Liver (tissue), 7 donors: ENCODE measurements at regions not wholly inside any gene's neighbourhood (a gene's known extent, or its start where the extent isn't known, plus 50 kb on each side); places are given as distances from the start of the nearest gene placed in this dataset.

ENCODE experiments used
- DNase-seq: peaks from one replicate; pipeline ENCODE4 v3.0.0-alpha.2; 2017; ENCODE audit warnings: low spot score
- H3K27ac ChIP-seq, 2 donors: one replicate each; pipeline ENCODE4 v1.7.0; 2013; ENCODE audit warnings: inconsistent platforms in 2 of 2, low read length in 2 of 2, control low read depth in 1 of 2, low read depth in 1 of 2, mild to moderate bottlenecking in 1 of 2
- H3K27me3 ChIP-seq, 4 donors: one replicate each; pipeline versions ENCODE4 v1.6.1 to v1.7.0; 2013; ENCODE audit warnings: low read length in 3 of 4, inconsistent platforms in 1 of 4, mild to moderate bottlenecking in 1 of 4, moderate library complexity in 1 of 4; ENCODE audit not compliant: control insufficient read depth in 4 of 4, insufficient read depth in 4 of 4
- H3K36me3 ChIP-seq, 4 donors: one replicate each; pipeline versions ENCODE4 v1.6.1 to v1.7.0; 2013; ENCODE audit warnings: low read length in 3 of 4, mild to moderate bottlenecking in 3 of 4, low read depth in 1 of 4, moderate library complexity in 1 of 4; ENCODE audit not compliant: control insufficient read depth in 4 of 4, insufficient read depth in 3 of 4
- H3K4me1 ChIP-seq, 4 donors: one replicate each; pipeline versions ENCODE4 v1.6.1 to v1.7.0; 2013; ENCODE audit warnings: low read length in 3 of 4, mild to moderate bottlenecking in 3 of 4, moderate library complexity in 1 of 4; ENCODE audit not compliant: control insufficient read depth in 4 of 4, insufficient read depth in 4 of 4
- H3K4me3 ChIP-seq, 3 donors: one replicate each; pipeline versions ENCODE4 v1.6.1 to v1.7.0; 2013; ENCODE audit warnings: low read length in 3 of 3, control low read depth in 1 of 3, low read depth in 1 of 3, mild to moderate bottlenecking in 1 of 3
- H3K9ac ChIP-seq, 2 donors: one replicate each; pipeline ENCODE4 v1.7.0; 2013; ENCODE audit warnings: low read length in 2 of 2, mild to moderate bottlenecking in 2 of 2, moderate library complexity in 2 of 2, control low read depth in 1 of 2, low read depth in 1 of 2
- H3K9me3 ChIP-seq, 4 donors: one replicate each; pipeline versions ENCODE4 v1.6.1 to v1.7.0; 2013; ENCODE audit warnings: low read length in 3 of 4; ENCODE audit not compliant: control insufficient read depth in 4 of 4
- EGR1 ChIP-seq, 2 donors: IDR thresholded peaks; 2 replicates each; pipeline ENCODE4 v1.6.1; 2016 to 2018; ENCODE audit warnings: antibody characterized with exemption in 2 of 2, low read depth in 2 of 2
- FOXA1 ChIP-seq: IDR thresholded peaks from 2 replicates; pipeline ENCODE4 v1.6.1; 2016; ENCODE audit warnings: antibody characterized with exemption
- FOXA2 ChIP-seq: IDR thresholded peaks from 2 replicates; pipeline ENCODE4 v1.6.1; 2016; ENCODE audit warnings: antibody characterized with exemption
- GABPA ChIP-seq, 2 donors: IDR thresholded peaks in 1 of 2; conservative IDR thresholded peaks in 1 of 2; 2 replicates each; pipeline ENCODE4 v1.6.1; 2016; ENCODE audit warnings: antibody characterized with exemption in 2 of 2, mild to moderate bottlenecking in 1 of 2, moderate library complexity in 1 of 2
- HNF4A ChIP-seq, 2 donors: conservative IDR thresholded peaks; 2 replicates each; pipeline ENCODE4 v1.6.1; 2016; ENCODE audit warnings: antibody characterized with exemption in 2 of 2, mild to moderate bottlenecking in 2 of 2
- HNF4G ChIP-seq: IDR thresholded peaks from 2 replicates; pipeline ENCODE4 v1.6.1; 2016; ENCODE audit warnings: antibody characterized with exemption
- JUND ChIP-seq, 2 donors: IDR thresholded peaks; 2 replicates each; pipeline ENCODE4 v1.6.1; 2016; ENCODE audit warnings: antibody characterized with exemption in 2 of 2
- NR2F2 ChIP-seq: IDR thresholded peaks from 2 replicates; pipeline ENCODE4 v1.6.1; 2016; ENCODE audit warnings: antibody characterized with exemption
- RAD21 ChIP-seq, 2 donors: IDR thresholded peaks; 2 replicates each; pipeline ENCODE4 v1.6.1; 2016; ENCODE audit warnings: antibody characterized with exemption in 2 of 2, mild to moderate bottlenecking in 2 of 2
- SP1 ChIP-seq: IDR thresholded peaks from 2 replicates; pipeline ENCODE4 v1.6.1; 2018; ENCODE audit warnings: antibody characterized with exemption, mild to moderate bottlenecking
- YY1 ChIP-seq: IDR thresholded peaks from 2 replicates; pipeline ENCODE4 v1.6.1; 2016; ENCODE audit warnings: antibody characterized with exemption, mild to moderate bottlenecking
- WGBS: extraction: QIAGEN DNeasy Blood & Tissue Kit; methylation state at CpG from one replicate; pipeline ENCODE4 v1.1.7; 2013; 5-methylcytosine and 5-hydroxymethylcytosine counted together
- TF ChIP-seq, protein P1 (sequence below): IDR thresholded peaks from 2 replicates; pipeline ENCODE4 v1.6.1; 2016; ENCODE audit warnings: antibody characterized with exemption
- TF ChIP-seq, protein P2 (sequence below): IDR thresholded peaks from 2 replicates; pipeline ENCODE4 v1.6.1; 2016; ENCODE audit warnings: antibody characterized with exemption, mild to moderate bottlenecking
- TF ChIP-seq, protein P3 (sequence below): IDR thresholded peaks from 2 replicates; pipeline ENCODE4 v1.6.1; 2016; ENCODE audit warnings: antibody characterized with exemption
- donor health status: healthy.
- donor health status: healthy.
- donor health status: healthy.
- donor health status: healthy.

DNA sequence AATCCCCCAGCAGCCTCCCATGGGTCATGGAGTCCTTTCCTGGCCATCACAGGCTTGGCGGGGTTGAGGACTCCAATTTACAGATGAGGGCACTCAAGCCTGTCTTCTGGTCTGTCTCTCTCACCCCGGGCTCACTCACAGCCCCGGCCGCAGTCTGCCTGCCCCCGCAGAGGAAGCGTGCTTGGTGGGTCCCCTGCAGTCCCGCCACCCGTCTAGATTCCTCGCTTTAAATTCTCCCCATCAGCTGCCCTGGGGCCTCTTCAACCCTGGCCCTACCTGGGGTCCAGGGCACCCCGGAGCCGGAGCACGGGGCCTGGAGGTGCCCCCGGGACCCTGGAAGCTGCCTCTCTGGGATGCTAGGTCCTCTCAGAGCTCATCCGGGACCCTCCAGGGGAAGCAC is 92.9 kb downstream of the ENGASE start:
- H3K9ac ChIP-seq = no peak overlapping the region
- H3K27ac ChIP-seq = no peak overlapping the region
- TF ChIP-seq JUND (IDR thresholded peaks at IDR 0.05) (no peak), GABPA (IDR thresholded peaks at IDR 0.05 in 1 of 2, conservative IDR thresholded peaks at IDR 0.05 in 1 of 2) (no peak), HNF4A (conservative IDR thresholded peaks at IDR 0.05) (no peak), EGR1 (IDR thresholded peaks at IDR 0.05; ENCODE audit: low read depth in 2 of 2) (no peak), HNF4G (no peak)
- no peaks in the 10 kb centered on the region for H3K4me1 ChIP-seq
- H3K9me3 ChIP-seq = no peaks in the 10 kb centered on the region
- WGBS = 85% methylated on average over 14 of the region's 14 CpGs
- H3K36me3 ChIP-seq = no peaks in the 10 kb centered on the region
- peaks cover 0 to 3% (median under 1%) of the 10 kb centered on the region in 4 donors for H3K27me3 ChIP-seq
- no peak for DNase-seq
- no peak overlapping the region for H3K4me3 ChIP-seq

DNA sequence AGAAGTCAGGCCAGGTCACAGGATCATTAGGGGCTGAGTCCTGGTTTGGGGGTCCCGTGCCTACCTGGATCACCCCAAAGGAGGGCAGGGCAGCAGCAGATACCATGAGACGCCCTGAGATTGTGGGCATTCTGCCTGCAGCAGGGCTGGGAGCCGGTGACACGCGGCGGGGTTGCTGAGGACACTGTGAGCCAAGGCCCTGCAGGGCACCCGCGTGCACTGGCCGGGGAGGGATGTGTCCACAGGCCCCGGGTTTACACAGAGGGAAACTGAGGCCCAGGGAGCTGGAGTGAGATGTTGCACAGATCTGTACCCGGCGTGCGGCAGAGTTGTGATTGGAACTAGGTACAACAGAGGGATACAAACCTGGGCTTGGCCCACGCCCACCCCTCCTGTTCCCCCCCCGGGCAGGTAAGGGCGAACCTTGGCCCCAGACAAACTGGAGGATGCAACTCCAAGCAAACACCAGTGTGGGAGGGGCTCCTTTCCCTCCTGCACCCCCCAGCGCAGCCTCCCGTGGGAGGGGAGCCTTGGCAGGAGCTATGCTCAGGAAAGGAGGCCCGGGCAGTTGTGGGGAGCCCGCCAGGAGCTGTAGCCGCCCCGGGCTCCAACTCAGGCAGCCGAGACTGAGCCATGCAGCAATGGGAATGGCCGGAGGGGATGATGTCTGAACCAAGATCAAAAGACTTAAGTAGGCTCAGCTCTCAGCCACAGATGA is 91.3 kb downstream of the ENGASE start:
- Histone ChIP-seq H3K9ac (no peak overlapping the region), H3K4me1 (no peaks in the 10 kb centered on the region), H3K36me3 (no peaks in the 10 kb centered on the region), H3K4me3 (no peak overlapping the region), H3K27ac (no peak overlapping the region), H3K27me3 (peaks cover 0 to 3% (median under 1%) of the 10 kb centered on the region in 4 donors), H3K9me3 (no peaks in the 10 kb centered on the region)
- WGBS = 51% methylated on average over 24 of the region's 24 CpGs
- no peak for TF ChIP-seq YY1
- TF ChIP-seq, protein P1, sequence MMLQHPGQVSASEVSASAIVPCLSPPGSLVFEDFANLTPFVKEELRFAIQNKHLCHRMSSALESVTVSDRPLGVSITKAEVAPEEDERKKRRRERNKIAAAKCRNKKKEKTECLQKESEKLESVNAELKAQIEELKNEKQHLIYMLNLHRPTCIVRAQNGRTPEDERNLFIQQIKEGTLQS = no peak
- TF ChIP-seq HNF4G = no peak
- TF ChIP-seq RAD21 (IDR thresholded peaks at IDR 0.05) = no peak
- TF ChIP-seq, protein P2, sequence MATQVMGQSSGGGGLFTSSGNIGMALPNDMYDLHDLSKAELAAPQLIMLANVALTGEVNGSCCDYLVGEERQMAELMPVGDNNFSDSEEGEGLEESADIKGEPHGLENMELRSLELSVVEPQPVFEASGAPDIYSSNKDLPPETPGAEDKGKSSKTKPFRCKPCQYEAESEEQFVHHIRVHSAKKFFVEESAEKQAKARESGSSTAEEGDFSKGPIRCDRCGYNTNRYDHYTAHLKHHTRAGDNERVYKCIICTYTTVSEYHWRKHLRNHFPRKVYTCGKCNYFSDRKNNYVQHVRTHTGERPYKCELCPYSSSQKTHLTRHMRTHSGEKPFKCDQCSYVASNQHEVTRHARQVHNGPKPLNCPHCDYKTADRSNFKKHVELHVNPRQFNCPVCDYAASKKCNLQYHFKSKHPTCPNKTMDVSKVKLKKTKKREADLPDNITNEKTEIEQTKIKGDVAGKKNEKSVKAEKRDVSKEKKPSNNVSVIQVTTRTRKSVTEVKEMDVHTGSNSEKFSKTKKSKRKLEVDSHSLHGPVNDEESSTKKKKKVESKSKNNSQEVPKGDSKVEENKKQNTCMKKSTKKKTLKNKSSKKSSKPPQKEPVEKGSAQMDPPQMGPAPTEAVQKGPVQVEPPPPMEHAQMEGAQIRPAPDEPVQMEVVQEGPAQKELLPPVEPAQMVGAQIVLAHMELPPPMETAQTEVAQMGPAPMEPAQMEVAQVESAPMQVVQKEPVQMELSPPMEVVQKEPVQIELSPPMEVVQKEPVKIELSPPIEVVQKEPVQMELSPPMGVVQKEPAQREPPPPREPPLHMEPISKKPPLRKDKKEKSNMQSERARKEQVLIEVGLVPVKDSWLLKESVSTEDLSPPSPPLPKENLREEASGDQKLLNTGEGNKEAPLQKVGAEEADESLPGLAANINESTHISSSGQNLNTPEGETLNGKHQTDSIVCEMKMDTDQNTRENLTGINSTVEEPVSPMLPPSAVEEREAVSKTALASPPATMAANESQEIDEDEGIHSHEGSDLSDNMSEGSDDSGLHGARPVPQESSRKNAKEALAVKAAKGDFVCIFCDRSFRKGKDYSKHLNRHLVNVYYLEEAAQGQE = no peak
- TF ChIP-seq, protein P3, sequence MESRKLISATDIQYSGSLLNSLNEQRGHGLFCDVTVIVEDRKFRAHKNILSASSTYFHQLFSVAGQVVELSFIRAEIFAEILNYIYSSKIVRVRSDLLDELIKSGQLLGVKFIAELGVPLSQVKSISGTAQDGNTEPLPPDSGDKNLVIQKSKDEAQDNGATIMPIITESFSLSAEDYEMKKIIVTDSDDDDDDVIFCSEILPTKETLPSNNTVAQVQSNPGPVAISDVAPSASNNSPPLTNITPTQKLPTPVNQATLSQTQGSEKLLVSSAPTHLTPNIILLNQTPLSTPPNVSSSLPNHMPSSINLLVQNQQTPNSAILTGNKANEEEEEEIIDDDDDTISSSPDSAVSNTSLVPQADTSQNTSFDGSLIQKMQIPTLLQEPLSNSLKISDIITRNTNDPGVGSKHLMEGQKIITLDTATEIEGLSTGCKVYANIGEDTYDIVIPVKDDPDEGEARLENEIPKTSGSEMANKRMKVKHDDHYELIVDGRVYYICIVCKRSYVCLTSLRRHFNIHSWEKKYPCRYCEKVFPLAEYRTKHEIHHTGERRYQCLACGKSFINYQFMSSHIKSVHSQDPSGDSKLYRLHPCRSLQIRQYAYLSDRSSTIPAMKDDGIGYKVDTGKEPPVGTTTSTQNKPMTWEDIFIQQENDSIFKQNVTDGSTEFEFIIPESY = no peak
- TF ChIP-seq HNF4A (conservative IDR thresholded peaks at IDR 0.05) = no peak
- TF ChIP-seq FOXA1 = no peak
- TF ChIP-seq EGR1 (IDR thresholded peaks at IDR 0.05; ENCODE audit: low read depth in 2 of 2) = no peak
- no peak for TF ChIP-seq FOXA2
- no peak for TF ChIP-seq GABPA (IDR thresholded peaks at IDR 0.05 in 1 of 2, conservative IDR thresholded peaks at IDR 0.05 in 1 of 2)
- no peak for TF ChIP-seq SP1
- no peak for TF ChIP-seq NR2F2
- no peak for DNase-seq
